Activated B cell treated with CpG ODN at 0.5 μM for 24 hours (primary cell): ENCODE measurements at regions not wholly inside any gene's neighbourhood (a gene's known extent, or its start where the extent isn't known, plus 50 kb on each side); places are given as distances from the start of the nearest gene placed in this dataset.

Experiments
- ATAC-seq: fragments of 200-7000 bp; cut with Tn5 transposase; one replicate; pipeline ENCODE4 v1.10.0; 2021; ENCODE audit warnings: low read depth, mild to moderate bottlenecking, moderate library complexity
- CTCF ChIA-PET: fragments of 350-600 bp; sonication (Branson Sonifier 250); formaldehyde crosslinking; loops from one replicate; lab custom pipeline; 2021; ENCODE audit warnings: antibody characterized with exemption; lab: Charles Lee
- POLR2A ChIA-PET: fragments of 350-600 bp; sonication (Branson Sonifier 250); formaldehyde crosslinking; loops from one replicate; lab custom pipeline; 2021; ENCODE audit warnings: antibody characterized with exemption; lab: Charles Lee
- DNase-seq: peaks from one replicate; pipeline ENCODE4 v3.0.0; 2022
- H3K27ac Mint-ChIP-seq: one replicate; pipeline ENCODE4 v1.8.0; 2020; ENCODE audit warnings: mixed read lengths
- H3K27me3 Mint-ChIP-seq: one replicate; pipeline ENCODE4 v1.8.0; 2021; ENCODE audit warnings: mixed read lengths
- H3K36me3 Mint-ChIP-seq: one replicate; pipeline ENCODE4 v1.8.0; 2021; ENCODE audit warnings: low read depth, mixed read lengths
- H3K4me1 Mint-ChIP-seq: one replicate; pipeline ENCODE4 v1.8.0; 2021; ENCODE audit warnings: mixed read lengths
- H3K4me3 Mint-ChIP-seq: one replicate; pipeline ENCODE4 v1.8.0; 2020; ENCODE audit warnings: mild to moderate bottlenecking, mixed read lengths
- H3K9me3 Mint-ChIP-seq: one replicate; pipeline ENCODE4 v1.8.0; 2020; ENCODE audit warnings: mixed read lengths
- CTCF ChIP-seq: fragments of 200-600 bp; IDR thresholded peaks from one replicate; pipeline ENCODE4 v1.8.0; 2022; ENCODE audit warnings: antibody characterized with exemption, mild to moderate bottlenecking
- intact Hi-C: fragments of 100-400 bp; cut with micrococcal nuclease; formaldehyde crosslinking; loops from one replicate; pipeline ENCODE4 v1.15.1; 2024

DNA sequence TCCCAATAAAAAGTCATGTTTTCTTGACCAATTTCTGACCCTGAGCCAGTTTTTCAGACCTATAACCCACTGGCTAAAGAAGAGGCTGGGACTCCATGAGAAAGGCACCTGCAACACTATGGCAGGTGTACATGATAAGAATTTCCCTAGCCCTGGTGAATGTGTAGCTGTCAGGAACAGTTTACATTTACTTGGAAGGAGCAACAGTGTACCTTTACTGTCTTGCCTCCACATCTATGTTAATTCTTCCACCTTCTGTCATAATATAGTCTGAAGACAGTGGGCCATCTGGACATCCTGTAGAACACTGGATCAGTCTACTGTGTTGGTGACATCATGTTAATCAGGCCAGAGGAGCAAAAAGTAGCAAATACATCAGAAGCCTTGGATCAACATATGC lies 72.1 kb upstream of the CD82 start:
- intact Hi-C loops, result no loop called here
- H3K4me3 Mint-ChIP-seq, result no peak overlapping the region
- ChIA-PET CTCF (no interaction called here), POLR2A (interaction anchor here (0.6 kb wide), 1 partner anchor 9 kb away, joined by 3 read pairs; no protein-coding TSS in a partner anchor)
- H3K9me3 Mint-ChIP-seq, result no peaks in the 10 kb centered on the region
- no peak for DNase-seq
- no peak for ATAC-seq
- no peak for TF ChIP-seq CTCF
- H3K4me1 Mint-ChIP-seq, result no peaks in the 10 kb centered on the region
- H3K27me3 Mint-ChIP-seq, result peaks cover 5% of the 10 kb centered on the region
- no peaks in the 10 kb centered on the region for H3K36me3 Mint-ChIP-seq
- H3K27ac Mint-ChIP-seq, result no peak overlapping the region

DNA sequence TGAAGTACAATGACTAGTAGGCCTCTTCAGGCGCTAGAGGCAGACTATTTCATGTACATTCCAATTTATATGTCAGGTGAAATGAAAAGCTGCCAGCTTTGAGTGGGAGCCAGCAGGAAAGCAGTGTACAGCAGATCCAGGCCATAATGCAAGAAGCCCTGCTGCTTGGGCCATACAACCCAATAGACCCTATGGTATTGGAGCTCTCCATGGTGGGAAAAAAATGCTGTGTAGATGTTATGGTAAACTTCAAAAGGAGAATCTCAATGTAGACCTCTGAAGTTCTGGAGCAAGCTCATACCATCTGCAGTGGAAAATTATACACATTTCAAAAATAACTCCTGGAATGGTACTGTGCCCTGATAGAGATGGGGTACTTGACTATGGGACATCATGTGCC lies 71.5 kb upstream of the CD82 start:
- Mint-ChIP-seq H3K9me3 (no peaks in the 10 kb centered on the region), H3K4me3 (no peak overlapping the region), H3K4me1 (no peaks in the 10 kb centered on the region), H3K36me3 (no peaks in the 10 kb centered on the region), H3K27me3 (peaks cover 5% of the 10 kb centered on the region), H3K27ac (no peak overlapping the region)
- CTCF ChIA-PET, result no interaction called here
- POLR2A ChIA-PET, result no interaction called here
- no peak for ATAC-seq
- intact Hi-C loops, result no loop called here
- no peak for DNase-seq
- TF ChIP-seq CTCF, result no peak

- CTCF ChIA-PET, result no interaction called here
- no peaks in the 10 kb centered on the region for H3K36me3 Mint-ChIP-seq
- H3K4me3 Mint-ChIP-seq, result no peak overlapping the region
- H3K27ac Mint-ChIP-seq, result no peak overlapping the region
- no peak for TF ChIP-seq CTCF
- H3K27me3 Mint-ChIP-seq, result no peaks in the 10 kb centered on the region
- ATAC-seq, result no peak
- no peaks in the 10 kb centered on the region for H3K9me3 Mint-ChIP-seq
- no peaks in the 10 kb centered on the region for H3K4me1 Mint-ChIP-seq
- POLR2A ChIA-PET, result no interaction called here
- intact Hi-C loops, result no loop called here
- no peak for DNase-seq
Measured at GRCh38 chr11:44494785-44495184, 70.7 kb upstream of the CD82 start.

GRCh38 chr11:44496391-44496790 lies 69.1 kb upstream of the CD82 start:
- intact Hi-C loops, result no loop called here
- ATAC-seq (no peak), DNase-seq (no peak)
- ChIA-PET POLR2A (no interaction called here), CTCF (no interaction called here)
- no peaks in the 10 kb centered on the region for H3K4me1 Mint-ChIP-seq
- no peaks in the 10 kb centered on the region for H3K36me3 Mint-ChIP-seq
- no peaks in the 10 kb centered on the region for H3K9me3 Mint-ChIP-seq
- H3K27me3 Mint-ChIP-seq, result peaks cover 2% of the 10 kb centered on the region
- H3K27ac Mint-ChIP-seq, result no peak overlapping the region
- H3K4me3 Mint-ChIP-seq, result no peak overlapping the region
- no peak for TF ChIP-seq CTCF

GRCh38 chr11:44498089-44498871 lies 67.2 kb upstream of the CD82 start:
- Mint-ChIP-seq H3K9me3 (no peaks in the 10 kb centered on the region), H3K27ac (no peak overlapping the region), H3K4me1 (no peaks in the 10 kb centered on the region), H3K4me3 (no peak overlapping the region), H3K27me3 (peaks cover 5% of the 10 kb centered on the region), H3K36me3 (no peaks in the 10 kb centered on the region)
- ChIA-PET POLR2A (no interaction called here), CTCF (no interaction called here)
- intact Hi-C loops, result no loop called here
- ATAC-seq (no peak), DNase-seq (no peak)
- no peak for TF ChIP-seq CTCF
